Caco-2 (cell line): ENCODE measurements at regions not wholly inside any gene's neighbourhood (a gene's known extent, or its start where the extent isn't known, plus 50 kb on each side); places are given as distances from the start of the nearest gene placed in this dataset.

Experiments used
- BruUV-seq: library from RNA; stranded (reverse); fragments of 400-500 nt; replicated peaks from 2 replicates; lab custom pipeline; 2021; lab: Mats Ljungman, UMichigan
- CTCF ChIA-PET: fragments of 300-600 bp; sonication (Branson Sonifier 250); formaldehyde crosslinking; loops from one replicate; lab custom pipeline; 2022; ENCODE audit warnings: antibody characterized with exemption; lab: Charles Lee
- POLR2A ChIA-PET: fragments of 300-600 bp; sonication (Branson Sonifier 250); formaldehyde crosslinking; loops from one replicate; lab custom pipeline; 2022; ENCODE audit warnings: antibody characterized with exemption; lab: Charles Lee
- DNase-seq, 2 experiments: peaks; one replicate each; pipeline versions ENCODE4 v3.0.0 to v3.0.0-alpha.2; 2020 to 2022
- H3K27me3 ChIP-seq: replicated peaks from 2 replicates; pipeline ENCODE4 v1.6.0; 2011; ENCODE audit warnings: low read length; ENCODE audit not compliant: control insufficient read depth, insufficient read depth
- H3K36me3 ChIP-seq: 2 replicates; pipeline ENCODE4 v1.5.1; 2011; ENCODE audit warnings: low read length; ENCODE audit not compliant: control insufficient read depth, insufficient read depth
- H3K4me1 ChIP-seq: fragments of 250-450 bp; sonication (Bioruptor Pico); 2 replicates; pipeline ENCODE4 v1.5.1; 2020; ENCODE audit warnings: mild to moderate bottlenecking
- H3K4me3 ChIP-seq: 2 replicates; pipeline ENCODE4 v1.5.1; 2011; ENCODE audit warnings: low read depth, mild to moderate bottlenecking, control low read depth, low read length
- H3K9me3 ChIP-seq: fragments of 250-450 bp; sonication (Bioruptor Pico); 2 replicates; pipeline ENCODE4 v1.5.1; 2020; ENCODE audit warnings: mild to moderate bottlenecking, moderate library complexity
- H3K27ac Mint-ChIP-seq: one replicate; pipeline ENCODE4 v1.8.0; 2022; ENCODE audit warnings: mixed read lengths; ENCODE audit not compliant: unreplicated experiment
- H3K27me3 Mint-ChIP-seq: one replicate; pipeline ENCODE4 v1.8.0; 2022; ENCODE audit warnings: mixed read lengths; ENCODE audit not compliant: insufficient read depth, unreplicated experiment
- H3K36me3 Mint-ChIP-seq: one replicate; pipeline ENCODE4 v1.8.0; 2022; ENCODE audit warnings: mild to moderate bottlenecking, mixed read lengths; ENCODE audit not compliant: insufficient read depth, unreplicated experiment
- H3K4me1 Mint-ChIP-seq: one replicate; pipeline ENCODE4 v1.8.0; 2022; ENCODE audit warnings: low read depth, mixed read lengths; ENCODE audit not compliant: unreplicated experiment
- H3K4me3 Mint-ChIP-seq: one replicate; pipeline ENCODE4 v1.8.0; 2022; ENCODE audit warnings: mild to moderate bottlenecking, moderate library complexity, mixed read lengths; ENCODE audit not compliant: unreplicated experiment
- H3K9me3 Mint-ChIP-seq: one replicate; pipeline ENCODE4 v1.8.0; 2022; ENCODE audit warnings: mixed read lengths; ENCODE audit not compliant: unreplicated experiment
- CTCF ChIP-seq, 2 experiments: fragments of 200-600 bp in 1 of 2; IDR thresholded peaks; 1 replicate in 1 of 2; 2 replicates in 1 of 2; pipeline versions ENCODE4 v1.5.1 to v1.8.0; 2011 to 2022; ENCODE audit warnings: antibody characterized with exemption in 1 of 2, control low read depth in 1 of 2, inconsistent platforms in 1 of 2, low read depth in 1 of 2, low read length in 1 of 2, mild to moderate bottlenecking in 1 of 2, moderate library complexity in 1 of 2; ENCODE audit not compliant: insufficient read depth in 1 of 2, severe bottlenecking in 1 of 2, unreplicated experiment in 1 of 2
- intact Hi-C: fragments of 100-400 bp; cut with micrococcal nuclease; formaldehyde crosslinking; loops from one replicate; pipeline ENCODE4 v1.10.0; 2022; ENCODE audit not compliant: unreplicated experiment

- no peaks in the 10 kb centered on the region for H3K27me3 ChIP-seq
- no peaks in the 10 kb centered on the region for H3K4me1 Mint-ChIP-seq
- no peaks in the 10 kb centered on the region for H3K36me3 Mint-ChIP-seq
- H3K4me1 ChIP-seq, result no peaks in the 10 kb centered on the region
- intact Hi-C loops, result no loop called here
- H3K9me3 ChIP-seq, result no peaks in the 10 kb centered on the region
- DNase-seq, result no peak
- H3K4me3 ChIP-seq, result no peak overlapping the region
- no peak overlapping the region for H3K27ac Mint-ChIP-seq
- H3K36me3 ChIP-seq, result no peaks in the 10 kb centered on the region; the same call in 1 of the 2 replicates
- POLR2A ChIA-PET, result no interaction called here
- CTCF ChIA-PET, result no interaction called here
- H3K9me3 Mint-ChIP-seq, result no peaks in the 10 kb centered on the region
- TF ChIP-seq CTCF (IDR thresholded peaks at IDR 0.05; ENCODE audit: insufficient read depth in 1 of 2, low read depth in 1 of 2, low read length in 1 of 2, severe bottlenecking in 1 of 2, unreplicated experiment in 1 of 2), result no peak
- BruUV-seq, result no TSS peak
- H3K27me3 Mint-ChIP-seq, result peaks cover 18% of the 10 kb centered on the region
- H3K4me3 Mint-ChIP-seq, result no peak overlapping the region
These were observed 237.3 kb upstream of the CDH5 start for GRCh38 chr16:66129196-66129595.

GRCh38 chr16:66128371-66128770, 238.1 kb upstream of the CDH5 start:
- Mint-ChIP-seq H3K36me3 (no peaks in the 10 kb centered on the region), H3K27me3 (peaks cover 18% of the 10 kb centered on the region), H3K27ac (no peak overlapping the region), H3K4me1 (no peaks in the 10 kb centered on the region), H3K4me3 (no peak overlapping the region), H3K9me3 (no peaks in the 10 kb centered on the region)
- H3K36me3 ChIP-seq, result no peaks in the 10 kb centered on the region; the same call in 1 of the 2 replicates
- no peaks in the 10 kb centered on the region for H3K4me1 ChIP-seq
- no peak for DNase-seq
- no peak overlapping the region for H3K4me3 ChIP-seq
- ChIA-PET CTCF (no interaction called here), POLR2A (no interaction called here)
- intact Hi-C loops, result no loop called here
- H3K9me3 ChIP-seq, result no peaks in the 10 kb centered on the region
- no peak for TF ChIP-seq CTCF (IDR thresholded peaks at IDR 0.05; ENCODE audit: insufficient read depth in 1 of 2, low read depth in 1 of 2, low read length in 1 of 2, severe bottlenecking in 1 of 2, unreplicated experiment in 1 of 2)
- BruUV-seq, result no TSS peak
- no peaks in the 10 kb centered on the region for H3K27me3 ChIP-seq

GRCh38 chr16:66127459-66128370, 238.8 kb upstream of the CDH5 start:
- CTCF ChIA-PET, result no interaction called here
- BruUV-seq, result no TSS peak
- Mint-ChIP-seq H3K27ac (no peak overlapping the region), H3K36me3 (no peaks in the 10 kb centered on the region), H3K27me3 (peaks cover 18% of the 10 kb centered on the region), H3K9me3 (no peaks in the 10 kb centered on the region), H3K4me1 (no peaks in the 10 kb centered on the region), H3K4me3 (no peak overlapping the region)
- H3K4me3 ChIP-seq, result no peak overlapping the region
- intact Hi-C loops, result no loop called here
- no peak for DNase-seq
- no peaks in the 10 kb centered on the region for H3K27me3 ChIP-seq
- TF ChIP-seq CTCF (IDR thresholded peaks at IDR 0.05; ENCODE audit: insufficient read depth in 1 of 2, low read depth in 1 of 2, low read length in 1 of 2, severe bottlenecking in 1 of 2, unreplicated experiment in 1 of 2), result no peak
- POLR2A ChIA-PET, result no interaction called here
- no peaks in the 10 kb centered on the region; the same call in 1 of the 2 replicates for H3K36me3 ChIP-seq
- H3K4me1 ChIP-seq, result no peaks in the 10 kb centered on the region
- H3K9me3 ChIP-seq, result no peaks in the 10 kb centered on the region
